ENCODE measurements at regions not wholly inside any gene's neighbourhood (a gene's known extent, or its start where the extent isn't known, plus 50 kb on each side); places are given as distances from the start of the nearest gene placed in this dataset.
A peak's percentile ranks its signal among the peaks of the same experiment; 100 is the strongest.
"Not testable (repeated sequence)": the region's sequence is repeated elsewhere in the genome, so short reads cannot be mapped to it uniquely, and the experiment has no call there.

GRCh38 chr2:89874810-89875595, 1183.5 kb downstream of the RPIA start:
- H3F3A ChIP-seq (ENCODE audit: low read length, unreplicated experiment); H3K27ac ChIP-seq (ENCODE audit: low read length); H3K4me3 ChIP-seq (ENCODE audit: low read length); H4K20me1 ChIP-seq (ENCODE audit: low read length); H3K79me2 ChIP-seq (ENCODE audit: low read length); H3K9me2 ChIP-seq (replicated peaks; ENCODE audit: low read length); H3K36me3 ChIP-seq (ENCODE audit: low read depth, low read length); ATAC-seq; POLR2A ChIA-PET (ENCODE audit: unreplicated experiment); H3K9ac ChIP-seq (ENCODE audit: low read length); CTCF ChIA-PET; H3K27me3 ChIP-seq (ENCODE audit: low read length); H3K4me2 ChIP-seq (ENCODE audit: low read length); BruUV-seq (replicated peaks); H2AFZ ChIP-seq (ENCODE audit: low read length); intact Hi-C loops (cut with micrococcal nuclease); H3K4me1 ChIP-seq (ENCODE audit: insufficient read depth, low read length); H3K9me3 ChIP-seq (ENCODE audit: low read length): not testable (repeated sequence)
- peak; percentile 5 for DNase-seq

DNA sequence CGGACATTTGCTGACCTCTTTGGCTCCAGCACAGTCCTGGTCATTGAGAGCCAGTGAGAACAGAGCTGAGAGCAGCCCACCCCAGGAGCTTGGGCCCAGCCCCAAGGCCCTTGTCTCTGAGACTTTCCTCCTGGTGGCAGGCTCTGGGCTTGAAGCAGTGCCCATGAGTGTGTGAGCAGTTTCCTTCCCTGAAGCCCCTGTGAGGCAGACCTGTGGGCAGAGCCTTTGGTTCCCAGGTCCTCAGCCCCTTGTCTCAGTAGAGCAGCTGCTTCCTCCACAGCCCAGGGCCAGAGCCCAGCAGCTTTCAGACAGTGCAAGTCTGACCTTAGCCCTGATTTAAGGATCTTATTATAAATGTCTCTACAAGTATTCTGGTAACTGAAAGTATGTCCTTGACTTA, 1185.0 kb downstream of the RPIA start:
- H3K79me2 ChIP-seq (ENCODE audit: low read length); H4K20me1 ChIP-seq (ENCODE audit: low read length); DNase-seq; H3F3A ChIP-seq (ENCODE audit: low read length, unreplicated experiment); H3K27ac ChIP-seq (ENCODE audit: low read length); H2AFZ ChIP-seq (ENCODE audit: low read length); intact Hi-C loops (cut with micrococcal nuclease); H3K27me3 ChIP-seq (ENCODE audit: low read length); ATAC-seq; H3K4me1 ChIP-seq (ENCODE audit: insufficient read depth, low read length); POLR2A ChIA-PET (ENCODE audit: unreplicated experiment); H3K4me2 ChIP-seq (ENCODE audit: low read length); H3K9me2 ChIP-seq (replicated peaks; ENCODE audit: low read length); H3K36me3 ChIP-seq (ENCODE audit: low read depth, low read length); H3K4me3 ChIP-seq (ENCODE audit: low read length); BruUV-seq (replicated peaks); H3K9me3 ChIP-seq (ENCODE audit: low read length); CTCF ChIA-PET; H3K9ac ChIP-seq (ENCODE audit: low read length): not testable (repeated sequence)

GRCh38 chr2:89876878-89877277, 1185.4 kb downstream of the RPIA start:
- H3K4me1 ChIP-seq (ENCODE audit: insufficient read depth, low read length); H3K36me3 ChIP-seq (ENCODE audit: low read depth, low read length); H3K4me3 ChIP-seq (ENCODE audit: low read length); BruUV-seq (replicated peaks); H3K4me2 ChIP-seq (ENCODE audit: low read length); H3K79me2 ChIP-seq (ENCODE audit: low read length); H3K9ac ChIP-seq (ENCODE audit: low read length); H3K9me2 ChIP-seq (replicated peaks; ENCODE audit: low read length); H2AFZ ChIP-seq (ENCODE audit: low read length); POLR2A ChIA-PET (ENCODE audit: unreplicated experiment); H3K9me3 ChIP-seq (ENCODE audit: low read length); ATAC-seq; CTCF ChIA-PET; H3F3A ChIP-seq (ENCODE audit: low read length, unreplicated experiment); H4K20me1 ChIP-seq (ENCODE audit: low read length); DNase-seq; H3K27me3 ChIP-seq (ENCODE audit: low read length); intact Hi-C loops (cut with micrococcal nuclease); H3K27ac ChIP-seq (ENCODE audit: low read length): not testable (repeated sequence)

DNA sequence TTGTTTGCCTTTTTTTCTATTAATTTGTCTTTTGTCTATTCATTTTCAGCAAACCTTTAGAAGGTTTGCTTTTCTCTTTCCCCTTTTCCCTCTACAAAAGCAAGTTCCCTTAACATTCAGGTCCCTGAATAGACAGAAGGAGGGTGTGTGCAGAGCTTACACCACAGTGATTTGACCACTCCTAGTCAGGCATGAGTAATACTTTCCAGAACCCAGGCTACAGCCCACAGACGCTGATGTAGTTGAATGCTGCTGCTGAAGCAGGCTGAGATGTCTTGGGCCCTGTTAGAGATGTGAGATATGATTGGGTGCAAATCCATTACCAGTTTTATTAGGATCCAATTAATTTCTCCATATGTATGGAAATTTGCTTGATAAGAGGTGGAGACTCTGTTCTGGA, 1191.4 kb downstream of the RPIA start:
- BruUV-seq (replicated peaks); H4K20me1 ChIP-seq (ENCODE audit: low read length); ATAC-seq; intact Hi-C loops (cut with micrococcal nuclease); H3K27ac ChIP-seq (ENCODE audit: low read length); H3K27me3 ChIP-seq (ENCODE audit: low read length); H3K4me2 ChIP-seq (ENCODE audit: low read length); H3K36me3 ChIP-seq (ENCODE audit: low read depth, low read length); DNase-seq; H3F3A ChIP-seq (ENCODE audit: low read length, unreplicated experiment); H3K9me2 ChIP-seq (replicated peaks; ENCODE audit: low read length); H3K9ac ChIP-seq (ENCODE audit: low read length); H2AFZ ChIP-seq (ENCODE audit: low read length); POLR2A ChIA-PET (ENCODE audit: unreplicated experiment); CTCF ChIA-PET; H3K4me1 ChIP-seq (ENCODE audit: insufficient read depth, low read length); H3K9me3 ChIP-seq (ENCODE audit: low read length); H3K79me2 ChIP-seq (ENCODE audit: low read length); H3K4me3 ChIP-seq (ENCODE audit: low read length): not testable (repeated sequence)

DNA sequence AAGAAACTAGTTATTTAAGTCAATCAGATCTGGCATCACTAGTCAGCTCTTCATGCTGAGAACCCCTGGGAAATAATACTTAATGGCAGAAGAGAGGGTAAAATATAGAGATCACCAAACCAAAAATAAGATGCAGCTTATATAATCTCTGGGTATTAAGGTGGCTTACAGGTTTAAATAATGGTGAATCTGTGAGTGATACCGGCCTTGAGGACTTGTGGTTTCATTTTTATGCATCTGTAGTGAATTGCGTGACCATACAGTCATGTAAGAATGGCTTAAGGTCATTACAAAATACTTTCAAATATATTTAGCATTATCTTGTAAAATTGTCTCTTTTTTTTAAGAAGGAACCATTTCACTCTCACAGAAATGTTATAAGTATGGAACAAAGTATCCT, 1192.2 kb downstream of the RPIA start:
- H3K4me2 ChIP-seq (ENCODE audit: low read length); POLR2A ChIA-PET (ENCODE audit: unreplicated experiment): not testable (repeated sequence)

DNA sequence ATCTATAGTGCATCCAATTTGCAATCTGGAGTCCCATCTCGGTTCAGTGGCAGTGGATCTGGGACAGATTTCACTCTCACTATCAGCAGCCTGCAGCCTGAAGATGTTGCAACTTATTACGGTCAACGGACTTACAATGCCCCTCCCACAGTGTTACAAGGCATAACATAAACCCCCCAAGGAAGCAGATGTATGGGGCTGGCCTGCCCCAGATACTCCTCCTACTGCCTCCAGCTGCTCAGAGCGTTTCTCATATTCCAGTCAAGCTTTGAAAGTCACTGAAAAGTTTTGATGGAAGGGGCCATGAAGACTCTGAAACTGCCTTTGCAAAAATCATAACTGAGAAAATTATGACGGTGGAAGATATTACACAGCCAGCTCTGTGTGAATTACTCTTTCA, 1193.6 kb downstream of the RPIA start:
- H3K9me2 ChIP-seq (replicated peaks; ENCODE audit: low read length); H3K79me2 ChIP-seq (ENCODE audit: low read length); intact Hi-C loops (cut with micrococcal nuclease); POLR2A ChIA-PET (ENCODE audit: unreplicated experiment); H4K20me1 ChIP-seq (ENCODE audit: low read length); H3K4me1 ChIP-seq (ENCODE audit: insufficient read depth, low read length); H3F3A ChIP-seq (ENCODE audit: low read length, unreplicated experiment); H2AFZ ChIP-seq (ENCODE audit: low read length); H3K4me3 ChIP-seq (ENCODE audit: low read length); H3K9ac ChIP-seq (ENCODE audit: low read length); CTCF ChIA-PET; H3K4me2 ChIP-seq (ENCODE audit: low read length); H3K27me3 ChIP-seq (ENCODE audit: low read length); ATAC-seq; H3K36me3 ChIP-seq (ENCODE audit: low read depth, low read length); BruUV-seq (replicated peaks); H3K27ac ChIP-seq (ENCODE audit: low read length); H3K9me3 ChIP-seq (ENCODE audit: low read length); DNase-seq: not testable (repeated sequence)

More for the DNA sequence above, 1192.2 kb downstream of the RPIA start:
- H3K36me3 ChIP-seq (ENCODE audit: low read depth, low read length); H3K4me3 ChIP-seq (ENCODE audit: low read length); CTCF ChIA-PET; H3K4me1 ChIP-seq (ENCODE audit: insufficient read depth, low read length); BruUV-seq (replicated peaks); H3K27ac ChIP-seq (ENCODE audit: low read length); DNase-seq; H3K27me3 ChIP-seq (ENCODE audit: low read length); H4K20me1 ChIP-seq (ENCODE audit: low read length); H3K79me2 ChIP-seq (ENCODE audit: low read length); H2AFZ ChIP-seq (ENCODE audit: low read length); H3K9ac ChIP-seq (ENCODE audit: low read length); H3F3A ChIP-seq (ENCODE audit: low read length, unreplicated experiment); ATAC-seq; H3K9me2 ChIP-seq (replicated peaks; ENCODE audit: low read length); intact Hi-C loops (cut with micrococcal nuclease); H3K9me3 ChIP-seq (ENCODE audit: low read length): not testable (repeated sequence)

DNA sequence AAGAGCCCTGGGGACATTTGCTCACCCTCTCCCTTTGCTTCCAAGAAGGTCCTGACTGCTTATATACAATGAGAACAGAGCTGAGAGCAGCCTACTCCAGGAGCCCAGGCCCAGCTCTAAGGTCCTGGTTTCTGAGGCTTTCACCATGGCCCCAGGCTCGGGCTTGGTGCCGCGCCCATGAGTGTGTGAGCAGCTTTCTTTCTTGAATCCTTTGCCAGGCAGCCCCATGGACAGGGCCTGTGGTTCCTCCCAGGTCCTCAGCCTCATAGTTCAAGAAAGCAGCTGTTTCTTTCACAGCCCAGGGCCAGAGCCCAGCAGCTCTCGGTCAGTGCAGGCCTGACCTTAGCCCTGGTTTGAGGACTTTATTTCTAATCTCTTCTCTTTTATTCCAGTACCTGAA, 1197.2 kb downstream of the RPIA start:
- H4K20me1 ChIP-seq (ENCODE audit: low read length); H3K9me3 ChIP-seq (ENCODE audit: low read length); CTCF ChIA-PET; POLR2A ChIA-PET (ENCODE audit: unreplicated experiment); H3K9ac ChIP-seq (ENCODE audit: low read length); H3K27ac ChIP-seq (ENCODE audit: low read length); H3K4me3 ChIP-seq (ENCODE audit: low read length); H3K4me2 ChIP-seq (ENCODE audit: low read length); H3K4me1 ChIP-seq (ENCODE audit: insufficient read depth, low read length); H3K36me3 ChIP-seq (ENCODE audit: low read depth, low read length); intact Hi-C loops (cut with micrococcal nuclease); DNase-seq; H3K9me2 ChIP-seq (replicated peaks; ENCODE audit: low read length); H3K79me2 ChIP-seq (ENCODE audit: low read length); ATAC-seq; BruUV-seq (replicated peaks); H3F3A ChIP-seq (ENCODE audit: low read length, unreplicated experiment); H3K27me3 ChIP-seq (ENCODE audit: low read length); H2AFZ ChIP-seq (ENCODE audit: low read length): not testable (repeated sequence)

Measured in PC-3 (cell line).